ENCODE measurements at regions not wholly inside any gene's neighbourhood (a gene's known extent, or its start where the extent isn't known, plus 50 kb on each side); places are given as distances from the start of the nearest gene placed in this dataset.
A peak's percentile ranks its signal among the peaks of the same experiment; 100 is the strongest.

GRCh38 chr9:79955300-79955699 lies 383.5 kb downstream of the TLE4 start:
- DNase-seq, result no peak

GRCh38 chr9:79953908-79954307 lies 382.1 kb downstream of the TLE4 start:
- DNase-seq, result no peak

GRCh38 chr9:79952401-79952800 lies 380.6 kb downstream of the TLE4 start:
- no peak for DNase-seq

- peak; percentile 8 for DNase-seq
Measured at GRCh38 chr9:79946712-79947111, 374.9 kb downstream of the TLE4 start.

GRCh38 chr9:79945495-79945894 lies 373.7 kb downstream of the TLE4 start:
- DNase-seq, result no peak

GRCh38 chr9:79945016-79945415 lies 373.3 kb downstream of the TLE4 start:
- no peak for DNase-seq

GRCh38 chr9:79940919-79941318 lies 369.2 kb downstream of the TLE4 start:
- DNase-seq, result no peak

- peak; percentile 3 for DNase-seq
Measured at GRCh38 chr9:79939819-79940218, 368.1 kb downstream of the TLE4 start.

GRCh38 chr9:79936336-79936735 lies 364.6 kb downstream of the TLE4 start:
- DNase-seq, result no peak

GRCh38 chr9:79929285-79929684 lies 357.5 kb downstream of the TLE4 start:
- no peak for DNase-seq

GRCh38 chr9:79928661-79929223 lies 357.0 kb downstream of the TLE4 start:
- no peak for DNase-seq

- DNase-seq, result no peak
Measured at GRCh38 chr9:79925326-79925725, 353.6 kb downstream of the TLE4 start.

GRCh38 chr9:79924836-79925235 lies 353.1 kb downstream of the TLE4 start:
- peak; percentile 38 for DNase-seq

- DNase-seq, result no peak
Measured at GRCh38 chr9:79917421-79917820, 345.7 kb downstream of the TLE4 start.

GRCh38 chr9:79913867-79914266 lies 342.1 kb downstream of the TLE4 start:
- DNase-seq, result no peak

GRCh38 chr9:79912318-79913070 lies 340.7 kb downstream of the TLE4 start:
- no peak for DNase-seq

GRCh38 chr9:79911724-79912123 lies 340.0 kb downstream of the TLE4 start:
- no peak for DNase-seq

GRCh38 chr9:79902825-79903600 lies 331.2 kb downstream of the TLE4 start:
- no peak for DNase-seq

GRCh38 chr9:79900754-79901153 lies 329.0 kb downstream of the TLE4 start:
- no peak for DNase-seq

- no peak for DNase-seq
Measured at GRCh38 chr9:79896390-79896980, 324.7 kb downstream of the TLE4 start.

- DNase-seq, result no peak
Measured at GRCh38 chr9:79895232-79895631, 323.5 kb downstream of the TLE4 start.

GRCh38 chr9:79889369-79889768 lies 317.6 kb downstream of the TLE4 start:
- DNase-seq, result no peak

GRCh38 chr9:79885093-79885857 lies 313.5 kb downstream of the TLE4 start:
- DNase-seq, result no peak

Measured in DMS153 (cell line).